CD4-positive, alpha-beta T cell treated with Interleukin-6 for 4 hours (primary cell): ENCODE measurements at regions not wholly inside any gene's neighbourhood (a gene's known extent, or its start where the extent isn't known, plus 50 kb on each side); places are given as distances from the start of the nearest gene placed in this dataset.
"Not testable (repeated sequence)": the region's sequence is repeated elsewhere in the genome, so short reads cannot be mapped to it uniquely, and the experiment has no call there.

Experiments used
- DNase-seq: peaks from one replicate; pipeline ENCODE4 v3.0.0-alpha.2; 2020; ENCODE audit warnings: mixed read lengths

GRCh38 chr2:132068407-132068806 is 93.3 kb downstream of the ANKRD30BL start:
- DNase-seq = not testable (repeated sequence)

GRCh38 chr2:132065391-132065790 is 96.4 kb downstream of the ANKRD30BL start:
- DNase-seq = not testable (repeated sequence)

- DNase-seq = not testable (repeated sequence)
Observed at GRCh38 chr2:132039609-132040236, 122.0 kb downstream of the ANKRD30BL start.

- DNase-seq = not testable (repeated sequence)
Observed at GRCh38 chr2:132038883-132039235, 122.9 kb downstream of the ANKRD30BL start.

- DNase-seq = no peak
Observed at GRCh38 chr2:132038179-132038882, 123.4 kb downstream of the ANKRD30BL start.

- DNase-seq = no peak
Observed at GRCh38 chr2:132037527-132038178, 124.1 kb downstream of the ANKRD30BL start.

- no peak for DNase-seq
Observed at GRCh38 chr2:132034646-132035045, 127.1 kb downstream of the ANKRD30BL start.

- DNase-seq = no peak
Observed at GRCh38 chr2:132033949-132034348, 127.8 kb downstream of the ANKRD30BL start.

- DNase-seq = no peak
Observed at GRCh38 chr2:132033365-132033764, 128.4 kb downstream of the ANKRD30BL start.

- not testable (repeated sequence) for DNase-seq
Observed at GRCh38 chr2:132012046-132012445, 149.7 kb downstream of the ANKRD30BL start.

- DNase-seq = no peak
Observed at GRCh38 chr2:132009874-132010521, 151.8 kb downstream of the ANKRD30BL start.

GRCh38 chr2:132009177-132009873 is 152.4 kb downstream of the ANKRD30BL start:
- DNase-seq = no peak

GRCh38 chr2:131990751-131991150 is 171.0 kb downstream of the ANKRD30BL start:
- not testable (repeated sequence) for DNase-seq

- DNase-seq = not testable (repeated sequence)
Observed at GRCh38 chr2:131966671-131967070, 195.1 kb downstream of the ANKRD30BL start.

GRCh38 chr2:131966256-131966655 is 195.5 kb downstream of the ANKRD30BL start:
- DNase-seq = peak; percentile 1

GRCh38 chr2:131958019-131958609 is 203.6 kb downstream of the ANKRD30BL start:
- not testable (repeated sequence) for DNase-seq

GRCh38 chr2:131948641-131949040 is 213.1 kb downstream of the ANKRD30BL start:
- DNase-seq = not testable (repeated sequence)

GRCh38 chr2:131923287-131923686 is 238.5 kb downstream of the ANKRD30BL start:
- DNase-seq = not testable (repeated sequence)

GRCh38 chr2:131922854-131923253 is 238.9 kb downstream of the ANKRD30BL start:
- DNase-seq = not testable (repeated sequence)
